T-helper 2 cell treated with Interferon-gamma antibody and Interleukin-4, amounts not matched to agents 100 ng/mL and 5 ng/mL, for 36 hours (primary cell): ENCODE measurements at regions not wholly inside any gene's neighbourhood (a gene's known extent, or its start where the extent isn't known, plus 50 kb on each side); places are given as distances from the start of the nearest gene placed in this dataset.

Experiments used
- intact Hi-C: fragments of 100-400 bp; cut with micrococcal nuclease; formaldehyde crosslinking; loops from one replicate; pipeline ENCODE4 v1.15.1; 2023

DNA sequence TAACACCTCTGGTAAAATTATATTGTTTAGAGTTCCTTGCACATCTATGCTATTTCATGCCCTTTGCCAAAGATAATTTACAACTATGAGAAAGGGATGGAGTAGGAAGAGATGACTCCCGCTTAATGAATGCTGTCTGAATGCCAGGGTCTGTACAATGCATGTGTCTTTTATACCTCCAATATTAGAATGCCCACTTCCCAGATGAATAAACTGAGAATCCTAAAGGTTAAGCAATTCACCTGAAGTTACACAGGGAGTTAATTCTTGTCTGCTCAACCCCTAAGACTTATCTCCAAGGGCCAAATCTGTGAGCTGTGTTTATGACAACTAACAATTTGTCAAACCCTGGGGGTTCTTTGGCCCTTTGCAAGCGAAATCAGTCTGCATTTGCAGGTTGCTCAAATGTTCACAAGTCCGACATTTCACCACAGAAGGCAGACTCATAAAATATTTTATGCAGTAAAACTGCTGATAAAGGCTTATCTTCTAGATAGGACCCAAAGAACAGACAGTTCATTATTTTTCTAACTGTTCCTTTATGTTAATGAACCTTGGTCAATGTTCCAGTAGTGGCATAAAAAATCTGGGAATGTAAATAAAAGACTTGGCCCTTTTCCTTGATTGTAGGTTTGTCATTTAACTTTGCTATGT is 50.2 kb upstream of the ATP1A1 start:
- intact Hi-C loops = no loop called here
